ENCODE measurements at regions not wholly inside any gene's neighbourhood (a gene's known extent, or its start where the extent isn't known, plus 50 kb on each side); places are given as distances from the start of the nearest gene placed in this dataset.

GRCh38 chr10:124172181-124172916 is 79.0 kb upstream of the CHST15 start:
- TF ChIP-seq CTCF (IDR thresholded peaks at IDR 0.05) (no peak), POLR2AphosphoS5 (IDR thresholded peaks at IDR 0.05; ENCODE audit: insufficient read depth in 1 of 2, low read depth in 1 of 2) (no peak), POLR2A (IDR thresholded peaks at IDR 0.05) (no peak)
